Mucosa of gallbladder (tissue), 1 donor: ENCODE measurements at regions not wholly inside any gene's neighbourhood (a gene's known extent, or its start where the extent isn't known, plus 50 kb on each side); places are given as distances from the start of the nearest gene placed in this dataset.
"Not testable (repeated sequence)": the region's sequence is repeated elsewhere in the genome, so short reads cannot be mapped to it uniquely, and the experiment has no call there.

Source experiments
- DNase-seq: peaks from one replicate; pipeline ENCODE4 v3.0.0-alpha.2; 2020; ENCODE audit warnings: low spot score
- donor health status: DM: no; HTN: no; CAD: no.

GRCh38 chr16:7278636-7279035, 54.0 kb upstream of the RBFOX1 start:
- no peak for DNase-seq

DNA sequence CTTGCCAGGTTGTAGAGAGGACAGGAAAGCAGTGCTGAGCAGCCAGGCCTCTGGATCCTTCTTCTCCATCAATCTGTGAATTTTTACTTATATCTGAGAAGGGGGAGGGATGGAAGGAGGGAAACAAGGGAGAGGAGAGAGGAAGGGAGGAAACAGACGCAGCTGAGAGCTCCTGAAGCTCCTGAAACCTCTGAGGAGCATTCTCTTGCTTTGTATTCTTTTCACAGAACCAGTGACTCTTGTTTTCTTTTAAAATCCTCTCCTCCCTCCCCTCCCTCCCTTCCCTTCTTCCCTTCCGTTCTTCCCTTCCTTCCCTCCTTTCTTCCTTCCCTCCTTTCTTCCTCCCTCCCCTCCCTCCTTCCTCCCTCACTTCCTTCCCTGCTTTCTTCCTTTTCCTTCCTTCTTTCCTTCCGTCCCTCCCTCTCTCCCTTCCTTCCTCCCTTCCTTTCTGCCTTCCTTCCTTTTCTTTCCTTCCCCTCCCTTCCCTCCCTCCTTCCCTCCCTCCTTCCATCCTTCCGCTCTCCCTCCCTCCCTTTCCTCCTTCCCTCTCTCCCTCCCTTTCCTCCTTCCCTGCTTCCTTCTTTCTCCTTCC, 60.0 kb upstream of the RBFOX1 start:
- no peak for DNase-seq

GRCh38 chr16:7271486-7271885, 61.2 kb upstream of the RBFOX1 start:
- DNase-seq: no peak

- no peak for DNase-seq
Measured at GRCh38 chr16:7270823-7271222, 61.8 kb upstream of the RBFOX1 start.

DNA sequence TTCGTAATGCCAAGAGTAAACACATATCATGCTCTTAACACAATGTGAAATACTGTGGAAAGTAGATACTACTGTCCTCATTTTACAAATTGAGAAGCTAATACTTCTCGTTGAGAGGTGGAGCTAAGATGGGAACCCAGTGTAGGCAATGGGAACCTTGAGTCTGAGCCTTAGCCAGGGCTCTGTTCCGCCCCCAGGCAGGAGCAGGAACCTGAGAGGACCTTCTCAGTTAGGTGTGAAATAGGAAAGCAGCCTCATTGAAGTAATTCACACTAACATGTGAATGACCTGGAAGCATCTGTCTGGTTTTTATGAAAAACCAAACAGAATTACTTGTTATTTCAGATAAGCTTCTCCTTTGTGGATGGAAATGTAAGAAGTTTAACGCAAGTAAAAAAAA, 62.6 kb upstream of the RBFOX1 start:
- no peak for DNase-seq

GRCh38 chr16:7268182-7268581, 64.5 kb upstream of the RBFOX1 start:
- peak; percentile 15 for DNase-seq

DNA sequence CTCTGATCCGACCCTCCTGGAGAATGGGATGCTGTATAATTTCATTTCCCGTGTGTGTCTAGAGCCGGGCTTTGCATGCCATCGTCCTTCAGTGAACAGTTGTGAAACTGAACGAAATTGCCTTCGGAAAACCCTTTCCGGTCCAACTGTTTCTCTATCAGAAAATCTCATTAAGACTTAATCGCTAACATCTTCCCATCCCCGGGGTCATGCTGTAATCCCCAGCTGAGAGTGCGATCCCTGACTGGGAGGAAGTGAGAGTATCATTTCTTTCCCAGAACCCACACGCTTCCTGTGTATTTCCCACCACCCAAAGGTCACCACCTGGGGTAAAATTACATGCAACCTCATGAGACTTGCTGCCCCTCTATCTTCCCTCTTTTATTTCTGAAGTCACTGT, 75.6 kb upstream of the RBFOX1 start:
- no peak for DNase-seq

DNA sequence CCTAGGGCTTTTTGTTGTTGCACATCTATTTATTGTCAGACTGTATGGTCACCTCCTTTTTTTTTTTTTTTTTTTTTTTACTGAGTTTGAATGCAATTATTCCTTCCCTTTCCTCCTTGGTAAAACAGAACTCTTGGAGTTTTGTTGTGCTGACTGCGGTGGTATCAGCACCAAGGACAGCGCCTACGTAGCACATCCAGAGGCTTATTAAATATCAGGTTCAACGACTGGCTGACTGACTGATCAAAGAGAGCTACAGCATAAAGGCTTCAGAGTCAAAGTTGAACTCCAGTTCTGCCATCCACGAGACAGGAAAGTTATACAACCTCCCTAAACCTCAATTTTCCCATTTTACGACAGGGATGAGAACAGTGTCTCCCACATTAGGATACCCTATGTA, 86.1 kb upstream of the RBFOX1 start:
- DNase-seq: no peak

GRCh38 chr16:7239547-7239946, 93.1 kb upstream of the RBFOX1 start:
- no peak for DNase-seq

DNA sequence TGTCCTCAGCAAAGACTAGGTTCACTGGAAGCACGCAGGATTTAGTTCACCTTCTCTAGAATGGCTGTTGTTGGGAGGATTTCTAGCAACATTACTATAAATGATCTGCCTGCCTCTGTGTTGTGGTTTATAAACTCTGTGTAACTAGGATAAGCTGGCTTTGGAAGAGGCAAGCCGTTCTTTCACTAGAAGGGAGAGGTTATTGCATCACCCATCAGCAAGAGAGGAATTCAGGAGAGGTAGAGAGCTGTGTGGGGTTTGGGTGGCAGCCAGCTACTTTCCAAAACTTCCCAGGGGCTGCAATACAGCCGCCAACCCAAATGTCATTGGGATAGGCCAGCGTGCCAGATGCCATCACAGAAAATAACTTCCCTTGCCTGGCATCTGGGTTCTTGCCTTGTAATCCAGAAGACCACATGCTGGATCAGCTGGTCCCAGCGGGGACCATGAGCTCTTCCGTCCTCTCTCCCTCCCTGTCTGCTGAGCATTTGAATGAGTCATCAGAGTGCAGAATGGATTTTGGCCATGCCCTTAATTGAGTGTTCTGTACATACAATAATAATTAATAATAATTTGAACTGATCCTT, 95.7 kb upstream of the RBFOX1 start:
- no peak for DNase-seq

DNA sequence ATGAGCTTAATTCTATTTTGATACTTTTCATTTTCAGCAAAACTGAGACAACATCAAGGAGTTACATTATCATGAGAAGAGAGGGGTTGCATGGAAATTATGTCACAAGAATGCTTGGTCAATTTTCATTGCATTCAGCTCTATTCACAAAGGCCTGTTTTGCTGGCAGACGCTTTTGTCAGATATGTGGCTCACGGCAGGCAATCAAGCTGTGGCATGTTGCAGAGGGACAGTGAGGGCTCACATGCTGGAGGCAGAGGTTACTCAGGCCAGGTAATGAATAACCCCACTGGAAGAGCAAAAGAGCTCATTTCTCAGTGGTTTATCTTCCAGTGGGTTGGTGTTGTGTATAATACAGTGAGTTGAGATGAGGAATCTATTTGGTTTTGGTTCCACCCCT, 98.7 kb upstream of the RBFOX1 start:
- no peak for DNase-seq

DNA sequence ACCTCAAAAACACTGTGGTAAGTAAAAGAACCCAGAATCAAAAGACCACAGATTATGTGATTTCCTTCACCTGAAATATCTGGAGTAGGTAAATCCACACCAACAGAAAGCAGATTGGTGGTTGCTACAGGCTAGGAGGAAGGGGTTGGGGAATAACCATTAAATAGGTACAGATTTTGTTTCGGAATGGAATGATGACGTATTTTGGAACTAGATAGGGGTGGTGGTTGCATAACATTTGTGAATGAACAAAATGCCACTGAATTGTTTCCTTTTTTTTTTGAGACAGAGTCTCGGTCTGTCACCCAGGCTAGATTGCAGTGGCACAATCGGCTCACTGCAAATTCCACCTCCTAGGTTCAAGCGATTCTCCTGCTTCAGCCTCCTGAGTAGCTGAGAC, 100.9 kb upstream of the RBFOX1 start:
- no peak for DNase-seq

- DNase-seq: not testable (repeated sequence)
Measured at GRCh38 chr16:7229433-7230218, 103.0 kb upstream of the RBFOX1 start.

GRCh38 chr16:7227229-7227721, 105.4 kb upstream of the RBFOX1 start:
- DNase-seq: no peak

DNA sequence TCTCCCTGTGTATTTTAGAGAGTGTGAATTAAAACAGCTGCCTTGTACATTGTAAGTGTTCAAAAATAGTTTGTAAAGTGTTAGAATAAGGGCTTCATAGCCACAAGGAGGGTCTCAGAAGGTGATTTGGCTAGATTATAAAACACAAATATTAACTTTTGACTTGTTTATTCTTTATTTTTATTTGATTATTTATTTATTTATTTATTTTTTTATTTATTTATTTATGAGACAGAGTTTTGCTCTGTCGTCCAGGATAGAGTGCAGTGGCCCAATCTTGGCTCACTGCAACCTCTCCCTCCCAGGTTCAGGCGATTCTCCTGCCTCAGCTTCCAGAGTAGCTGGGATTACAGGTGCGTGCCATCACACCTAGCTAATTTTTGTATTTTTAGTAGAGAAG, 111.5 kb upstream of the RBFOX1 start:
- DNase-seq: no peak

DNA sequence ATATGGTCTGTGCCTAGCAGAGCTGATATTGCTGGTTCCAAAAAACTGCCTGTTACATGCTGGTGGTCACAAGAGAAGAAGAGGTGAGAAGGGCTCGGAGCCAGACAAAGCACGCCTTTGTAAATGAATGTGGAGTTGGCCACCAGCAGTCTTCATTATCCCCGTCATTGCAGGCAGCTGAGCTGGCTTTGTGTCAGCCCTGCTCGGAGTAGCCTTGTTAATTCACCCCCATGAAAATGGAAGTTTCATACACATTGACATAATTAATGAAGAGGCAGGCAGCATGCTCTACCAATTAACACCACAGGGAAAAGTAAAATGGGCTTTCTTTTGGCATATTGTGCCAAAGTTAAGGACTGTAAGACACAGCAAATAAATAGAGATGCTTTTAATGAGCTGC, 113.7 kb upstream of the RBFOX1 start:
- no peak for DNase-seq

DNA sequence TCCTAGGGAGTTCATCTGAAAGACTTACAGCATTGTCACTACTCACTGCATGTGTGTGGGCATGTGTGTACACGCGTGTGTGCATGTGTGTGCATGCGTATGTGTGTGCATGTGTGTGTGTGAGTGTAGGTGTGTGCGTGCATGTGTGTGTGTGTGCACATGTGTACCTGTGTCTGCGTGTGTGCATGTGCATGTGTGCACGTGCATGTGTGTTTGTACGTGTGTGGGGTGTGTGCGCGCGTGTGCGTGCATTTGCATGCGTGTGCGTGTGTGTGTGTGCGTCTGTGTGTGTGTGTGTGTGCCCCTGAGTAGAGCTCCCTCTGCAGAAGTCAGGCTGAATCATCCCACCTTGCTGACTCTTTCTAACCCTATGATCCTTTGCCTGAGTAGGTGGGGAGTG, 114.8 kb upstream of the RBFOX1 start:
- no peak for DNase-seq

DNA sequence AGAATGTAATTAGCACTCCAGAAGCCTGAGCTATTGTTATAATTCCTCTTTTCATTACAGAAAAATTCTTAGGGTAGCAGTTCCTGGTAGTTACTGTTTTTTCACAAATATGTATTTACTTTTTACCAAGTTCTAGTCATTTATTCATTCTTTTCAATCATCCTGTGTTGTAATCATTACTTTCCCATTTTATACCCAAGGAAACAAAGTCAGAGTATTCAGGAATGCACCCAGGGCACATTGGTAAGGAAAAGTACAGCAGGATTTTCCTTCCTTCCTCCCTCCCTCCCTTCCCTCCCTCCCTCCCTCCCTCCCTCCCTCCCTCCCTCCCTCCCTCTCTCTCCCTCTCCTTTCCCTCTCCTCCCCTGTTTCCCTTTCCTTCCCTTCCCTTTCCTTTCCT, 115.9 kb upstream of the RBFOX1 start:
- DNase-seq: no peak

- no peak for DNase-seq
Measured at GRCh38 chr16:7211781-7212180, 120.9 kb upstream of the RBFOX1 start.

GRCh38 chr16:7209598-7209997, 123.0 kb upstream of the RBFOX1 start:
- DNase-seq: no peak

DNA sequence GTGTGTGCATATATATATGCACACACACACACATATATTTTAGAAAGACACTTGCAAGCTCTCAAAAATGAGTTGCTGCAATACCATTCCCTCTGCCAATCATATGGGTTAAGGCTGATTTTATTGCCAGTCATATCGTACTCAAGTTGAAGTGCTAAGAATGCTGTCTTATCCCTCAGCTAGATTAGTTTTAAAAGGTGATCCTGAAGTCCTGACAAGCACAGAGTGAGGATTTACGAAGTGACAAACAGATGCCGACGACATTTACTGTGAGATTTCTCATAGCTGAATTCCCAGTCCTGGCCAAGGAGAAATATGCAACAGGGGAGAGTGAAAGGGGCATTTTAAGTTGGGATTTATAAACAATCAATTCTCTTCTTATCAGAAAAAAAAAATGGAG, 126.2 kb upstream of the RBFOX1 start:
- DNase-seq: no peak

GRCh38 chr16:7200320-7200719, 132.3 kb upstream of the RBFOX1 start:
- DNase-seq: no peak

- DNase-seq: no peak
Measured at GRCh38 chr16:7185689-7186088, 147.0 kb upstream of the RBFOX1 start.
